ENCODE measurements at regions not wholly inside any gene's neighbourhood (a gene's known extent, or its start where the extent isn't known, plus 50 kb on each side); places are given as distances from the start of the nearest gene placed in this dataset.

DNA sequence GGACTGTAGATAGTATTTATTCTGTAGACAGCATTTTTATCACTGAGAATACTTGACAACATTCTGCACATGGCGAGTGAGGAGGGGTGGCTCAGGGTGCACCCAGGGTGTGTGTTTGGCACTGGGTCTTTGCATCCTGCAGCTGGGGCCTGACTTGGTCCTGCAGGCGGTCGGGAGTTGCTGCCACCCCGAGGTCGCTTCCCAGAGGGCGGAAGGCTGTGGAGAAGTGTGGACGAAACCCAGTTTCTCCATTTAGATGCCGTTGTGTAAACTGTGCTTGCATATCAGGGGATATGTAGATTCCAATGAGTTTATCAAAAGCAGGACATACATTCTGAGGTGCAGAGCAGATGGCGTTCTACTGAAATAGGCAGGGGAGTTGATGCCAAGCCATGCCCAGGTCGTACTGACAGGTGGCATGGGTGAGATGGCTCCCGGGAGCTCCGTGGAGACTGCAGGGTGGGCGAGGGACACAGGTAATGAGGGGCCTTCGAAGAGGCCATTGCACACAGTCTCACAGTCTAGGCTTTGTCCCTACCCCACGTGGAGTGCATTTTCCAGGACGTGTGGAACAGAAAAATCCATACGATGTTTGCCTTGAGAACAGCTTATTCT is 74.5 kb downstream of the RTP5 start:
- TF ChIP-seq SP1 (IDR thresholded peaks at IDR 0.05; ENCODE audit: low read depth): no peak
- TF ChIP-seq, protein P1, sequence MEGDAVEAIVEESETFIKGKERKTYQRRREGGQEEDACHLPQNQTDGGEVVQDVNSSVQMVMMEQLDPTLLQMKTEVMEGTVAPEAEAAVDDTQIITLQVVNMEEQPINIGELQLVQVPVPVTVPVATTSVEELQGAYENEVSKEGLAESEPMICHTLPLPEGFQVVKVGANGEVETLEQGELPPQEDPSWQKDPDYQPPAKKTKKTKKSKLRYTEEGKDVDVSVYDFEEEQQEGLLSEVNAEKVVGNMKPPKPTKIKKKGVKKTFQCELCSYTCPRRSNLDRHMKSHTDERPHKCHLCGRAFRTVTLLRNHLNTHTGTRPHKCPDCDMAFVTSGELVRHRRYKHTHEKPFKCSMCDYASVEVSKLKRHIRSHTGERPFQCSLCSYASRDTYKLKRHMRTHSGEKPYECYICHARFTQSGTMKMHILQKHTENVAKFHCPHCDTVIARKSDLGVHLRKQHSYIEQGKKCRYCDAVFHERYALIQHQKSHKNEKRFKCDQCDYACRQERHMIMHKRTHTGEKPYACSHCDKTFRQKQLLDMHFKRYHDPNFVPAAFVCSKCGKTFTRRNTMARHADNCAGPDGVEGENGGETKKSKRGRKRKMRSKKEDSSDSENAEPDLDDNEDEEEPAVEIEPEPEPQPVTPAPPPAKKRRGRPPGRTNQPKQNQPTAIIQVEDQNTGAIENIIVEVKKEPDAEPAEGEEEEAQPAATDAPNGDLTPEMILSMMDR (IDR thresholded peaks at IDR 0.05 in 2 of 3, conservative IDR thresholded peaks at IDR 0.05 in 1 of 3; ENCODE audit: borderline replicate concordance in 1 of 3, insufficient read depth in 1 of 3, low read depth in 2 of 3, low read length in 2 of 3): no peak
- no peak for TF ChIP-seq EZH2 (IDR thresholded peaks at IDR 0.05)
- no peak for TF ChIP-seq FOSL1 (IDR thresholded peaks at IDR 0.05; ENCODE audit: low read depth)
